Stimulated activated CD8-positive, alpha-beta memory T cell treated with anti-CD3 and anti-CD28 coated beads, Interleukin-4, amount 100 ng/mL, for 4 hours (primary cell): ENCODE measurements at regions not wholly inside any gene's neighbourhood (a gene's known extent, or its start where the extent isn't known, plus 50 kb on each side); places are given as distances from the start of the nearest gene placed in this dataset.
"Not testable (repeated sequence)": the region's sequence is repeated elsewhere in the genome, so short reads cannot be mapped to it uniquely, and the experiment has no call there.

Experiments
- DNase-seq, 2 donors: peaks; one replicate each; pipeline ENCODE4 v3.0.0-alpha.2; 2020; ENCODE audit warnings: low read depth in 2 of 2, low spot score in 1 of 2

DNA sequence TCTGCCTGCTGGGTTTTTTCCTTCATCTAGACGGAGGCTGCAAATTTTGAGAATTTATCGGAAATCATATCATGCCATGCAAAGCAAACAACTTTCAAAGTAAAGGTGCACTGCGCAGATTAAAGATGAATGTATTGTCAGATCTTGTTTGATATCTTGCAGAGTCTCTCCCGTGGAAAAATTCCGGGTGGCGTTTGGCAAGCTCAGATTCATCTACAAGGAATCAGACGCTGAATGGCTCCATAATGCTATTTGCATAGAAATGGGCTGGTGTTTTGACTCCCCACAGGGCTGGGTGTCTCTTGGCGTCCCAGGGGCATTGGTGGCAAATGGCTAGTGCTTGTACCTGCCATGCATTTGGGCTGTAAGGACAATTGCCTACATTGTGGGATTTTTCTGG lies 274.0 kb downstream of the VRK1 start:
- no peak for DNase-seq

DNA sequence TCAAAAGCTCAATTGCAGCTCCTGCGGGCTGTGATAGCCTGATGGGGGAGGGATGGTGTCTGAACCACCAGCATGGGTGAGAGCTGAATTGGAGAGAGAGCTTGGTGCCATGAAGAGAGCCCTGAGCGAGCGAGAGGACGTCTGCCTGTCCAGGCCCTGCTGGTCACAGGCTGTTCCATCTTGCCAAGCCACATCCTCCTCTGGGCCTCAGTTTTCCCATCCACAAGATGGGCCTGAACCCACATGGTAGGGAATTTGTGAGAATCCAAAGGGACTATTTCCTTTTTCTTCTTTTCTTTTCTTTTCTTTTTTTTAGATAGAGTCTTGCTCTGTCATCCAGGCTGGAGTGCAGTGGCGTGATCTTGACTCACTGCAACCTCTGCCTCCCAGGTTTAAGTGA lies 276.4 kb downstream of the VRK1 start:
- DNase-seq = no peak

DNA sequence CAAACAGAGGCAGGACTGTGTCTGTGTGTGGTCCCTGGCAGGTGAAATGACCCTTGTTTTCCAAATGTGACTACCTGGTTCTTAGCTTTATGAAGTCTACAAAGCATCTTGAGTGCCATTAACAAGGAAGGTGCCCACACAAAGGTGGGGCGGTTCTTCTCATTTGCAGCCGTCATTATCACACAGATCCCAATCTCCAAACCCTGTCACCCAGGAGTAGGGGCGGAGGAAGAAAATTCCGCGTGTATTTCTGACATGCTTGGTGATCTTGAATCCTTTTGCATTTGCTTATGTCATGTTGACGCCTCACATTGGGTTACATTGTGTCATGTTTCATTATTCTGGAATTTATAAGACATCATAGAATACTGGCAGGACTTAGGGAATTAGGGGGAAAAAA lies 277.3 kb downstream of the VRK1 start:
- DNase-seq = no peak

DNA sequence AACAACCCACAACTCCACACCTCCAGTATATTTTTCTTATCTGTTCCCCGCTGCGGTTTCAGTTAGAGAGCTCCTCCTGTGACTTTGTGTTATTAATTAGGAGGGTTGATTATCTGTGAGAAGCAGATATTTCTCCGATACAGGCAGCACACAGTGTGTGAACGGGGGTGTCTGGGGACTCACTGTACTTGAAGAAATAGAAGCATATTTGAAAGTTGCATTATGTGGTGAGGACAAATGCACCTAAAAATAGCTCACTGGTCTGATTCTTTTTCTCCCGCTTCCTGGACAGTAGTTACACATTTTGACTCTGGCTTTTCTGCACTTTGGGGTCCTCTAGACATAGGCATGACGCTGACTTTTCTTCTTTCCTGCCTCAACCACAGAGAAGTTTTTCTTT lies 277.7 kb downstream of the VRK1 start:
- no peak for DNase-seq

DNA sequence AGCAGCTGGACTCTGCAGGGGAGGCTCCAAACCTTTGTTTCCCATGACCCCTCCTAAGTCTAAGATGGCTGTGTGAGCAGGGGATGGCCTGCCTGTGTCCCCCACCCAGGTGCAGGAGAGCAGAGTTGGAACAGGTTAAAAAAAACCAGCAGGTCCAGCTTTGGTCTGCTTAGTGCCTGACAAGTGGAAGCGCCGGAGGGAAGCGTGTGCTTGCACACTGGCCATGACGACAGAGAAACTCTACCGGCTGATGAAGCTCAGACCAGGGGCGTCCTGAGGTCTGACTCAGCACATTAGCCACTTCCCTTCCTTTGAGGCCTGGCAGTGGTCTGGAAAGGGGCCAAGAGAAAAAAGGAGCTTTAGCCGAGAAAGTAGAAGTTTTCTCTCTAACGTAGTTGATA lies 280.1 kb downstream of the VRK1 start:
- DNase-seq = no peak

DNA sequence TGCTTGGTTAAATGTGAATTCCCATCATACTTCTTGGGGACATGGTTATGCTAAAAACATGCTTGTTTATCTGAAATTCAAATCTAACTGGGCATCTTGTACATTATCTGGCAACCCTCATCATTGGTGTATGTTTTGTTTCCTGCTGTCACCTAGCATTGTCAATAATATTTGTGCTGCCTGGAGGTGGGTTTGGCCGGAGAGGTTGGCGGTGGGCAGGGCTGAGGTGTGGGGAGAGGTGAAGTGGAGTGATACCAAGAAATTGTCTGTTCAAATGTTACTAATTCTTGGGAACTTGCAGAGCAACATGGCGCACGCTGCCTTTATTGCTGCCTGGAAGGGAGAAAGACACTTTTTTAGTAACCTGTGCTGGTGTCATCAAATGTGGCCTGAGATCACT lies 280.5 kb downstream of the VRK1 start:
- no peak for DNase-seq

DNA sequence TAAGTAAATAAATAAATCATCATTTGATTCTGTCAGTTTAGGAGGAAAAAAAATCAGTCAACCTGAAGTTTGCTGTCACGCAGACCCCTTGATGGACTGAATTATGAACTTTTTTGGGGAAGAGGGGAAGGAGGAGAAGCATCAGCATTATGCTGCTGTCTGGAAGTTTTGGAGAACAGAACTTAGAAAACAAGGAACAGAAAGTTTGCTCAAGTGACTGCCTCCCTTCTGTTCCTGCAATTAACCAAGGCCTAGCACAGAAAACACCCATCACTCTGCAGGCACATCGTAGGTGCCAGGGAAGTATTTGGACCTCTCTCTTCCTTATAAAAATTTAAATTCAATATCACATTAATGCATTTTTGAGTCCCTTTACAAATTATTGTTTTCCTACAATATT lies 283.8 kb downstream of the VRK1 start:
- no peak for DNase-seq

DNA sequence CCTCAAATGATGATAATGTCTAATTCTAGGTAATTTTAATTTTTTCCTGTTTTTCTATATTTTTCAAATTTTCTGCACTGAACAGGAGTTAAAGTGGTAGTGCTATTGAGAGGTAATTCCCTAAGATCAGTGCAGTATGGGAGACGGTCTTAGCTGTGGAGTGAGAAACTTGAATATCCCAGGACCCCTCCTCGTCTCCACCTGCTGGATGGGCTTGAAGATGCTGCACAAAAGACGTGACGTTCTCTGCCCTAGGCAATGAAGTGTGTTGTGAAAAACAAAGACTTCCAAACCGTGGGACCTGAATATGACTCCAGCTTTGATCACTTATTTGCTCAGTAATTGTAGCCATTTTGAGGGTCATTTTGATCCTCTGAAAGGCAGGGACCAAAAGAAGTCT lies 298.1 kb downstream of the VRK1 start:
- DNase-seq = no peak

DNA sequence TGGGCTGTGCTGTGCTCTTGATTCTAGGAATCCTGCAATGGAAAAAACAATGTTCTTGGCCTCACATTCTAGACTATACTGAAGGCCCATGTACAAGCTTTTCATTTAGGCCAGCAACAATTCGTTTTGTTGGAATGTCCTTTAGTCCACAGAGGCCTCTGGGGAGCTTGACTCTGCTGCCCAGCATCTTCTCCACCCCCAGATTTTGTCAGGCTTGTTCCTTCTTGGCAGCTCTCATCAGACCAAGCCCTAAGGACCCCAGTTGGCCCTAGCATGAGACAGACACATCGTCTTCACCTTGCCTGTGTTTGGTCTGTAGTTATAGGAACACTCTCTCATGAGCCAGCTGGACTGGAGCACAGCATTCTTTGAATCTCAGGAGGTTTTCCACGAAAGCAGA lies 300.1 kb downstream of the VRK1 start:
- no peak for DNase-seq

DNA sequence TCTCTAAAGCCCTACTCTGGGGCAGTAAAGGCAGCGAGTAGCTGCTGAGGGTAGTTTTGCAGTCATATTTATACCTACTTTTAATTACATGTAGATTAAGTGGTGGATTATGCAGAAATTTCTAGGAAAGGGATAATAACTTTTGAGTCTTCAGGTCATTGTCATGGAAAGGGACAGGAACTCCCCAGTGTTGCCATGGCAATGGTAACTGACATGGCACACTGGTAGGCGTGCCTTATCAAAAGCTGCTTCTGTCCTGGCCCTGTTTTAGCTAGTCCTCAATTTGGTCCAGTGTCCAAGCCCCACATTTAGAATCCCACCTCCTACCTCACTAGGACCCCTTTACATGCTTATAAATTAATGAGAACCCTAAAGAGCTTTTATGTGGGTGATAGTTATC lies 303.1 kb downstream of the VRK1 start:
- no peak for DNase-seq

DNA sequence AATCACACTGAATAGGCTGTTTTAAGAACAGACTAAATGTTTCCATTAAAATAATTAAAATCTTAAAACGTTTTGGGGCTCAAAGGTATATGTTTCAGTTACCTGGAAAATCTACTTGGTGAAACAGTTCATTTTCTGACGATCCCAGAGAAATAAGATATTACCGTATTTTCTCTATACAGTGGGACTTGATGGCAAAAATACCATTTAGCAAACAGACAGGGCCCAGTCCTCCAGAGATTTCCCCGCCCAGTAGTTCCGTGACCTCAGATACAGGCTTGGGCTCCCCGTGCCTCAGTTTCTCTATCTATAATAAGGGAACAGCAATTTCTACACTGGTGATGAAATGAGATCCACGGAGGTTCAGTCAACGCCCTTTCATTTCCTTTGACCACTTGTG lies 304.4 kb downstream of the VRK1 start:
- DNase-seq = no peak

DNA sequence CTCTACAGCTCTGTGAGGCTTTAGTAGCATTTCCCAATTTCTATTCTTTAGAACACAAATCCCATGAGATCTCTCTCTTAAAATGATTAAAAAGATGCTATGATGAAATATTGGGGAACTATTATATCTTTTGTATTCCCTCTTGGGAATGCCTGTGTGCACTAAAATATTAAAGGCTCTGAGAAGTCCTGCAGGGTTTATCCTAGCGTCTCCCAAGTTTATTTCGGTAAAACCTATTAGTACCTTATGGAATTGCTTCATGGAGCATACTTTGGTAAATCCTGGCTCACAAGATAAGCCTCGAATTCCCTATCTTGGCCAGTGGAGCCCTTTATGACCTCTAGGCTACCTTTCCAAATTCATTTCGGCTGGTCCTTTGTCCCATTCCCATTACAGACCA lies 306.8 kb downstream of the VRK1 start:
- DNase-seq = no peak

DNA sequence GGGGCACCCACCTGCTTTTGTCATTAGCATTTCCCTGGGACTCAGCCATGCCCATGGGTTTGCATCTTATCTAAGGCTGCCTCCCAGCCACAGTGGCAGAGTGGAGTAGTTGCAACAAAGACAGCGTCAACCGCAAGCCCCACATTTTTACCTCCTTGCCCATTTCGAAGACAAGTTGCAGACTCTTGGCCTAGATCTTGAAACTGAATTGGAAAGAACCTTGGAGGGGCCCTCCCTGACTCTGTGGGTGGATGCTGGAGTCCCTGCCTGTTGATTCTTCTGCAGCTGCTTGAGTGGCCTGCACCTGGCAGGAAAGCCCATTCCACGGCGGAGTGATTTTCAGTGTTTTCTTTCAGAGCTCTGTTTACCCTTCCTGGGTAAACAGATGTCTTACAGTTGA lies 309.0 kb downstream of the VRK1 start:
- DNase-seq = no peak

DNA sequence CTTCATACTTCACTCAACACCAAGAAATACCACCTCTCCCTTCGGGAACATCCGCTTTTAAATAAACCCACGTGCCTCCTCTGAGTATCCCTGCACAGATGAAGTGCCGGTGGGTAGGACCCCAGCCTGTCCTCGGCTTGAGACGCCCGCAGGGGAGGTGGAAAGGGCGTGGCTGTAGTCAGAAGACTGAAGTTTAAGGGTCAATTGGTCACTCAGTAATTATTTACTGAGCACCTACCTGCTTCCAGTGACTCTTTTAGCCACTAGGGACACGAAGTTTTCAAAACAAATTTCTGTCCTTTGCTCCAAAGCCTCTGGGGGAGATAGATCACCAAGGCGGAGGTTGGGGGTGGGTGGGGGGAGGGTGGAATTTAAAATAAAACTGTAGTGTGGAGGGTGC lies 309.4 kb downstream of the VRK1 start:
- no peak for DNase-seq

DNA sequence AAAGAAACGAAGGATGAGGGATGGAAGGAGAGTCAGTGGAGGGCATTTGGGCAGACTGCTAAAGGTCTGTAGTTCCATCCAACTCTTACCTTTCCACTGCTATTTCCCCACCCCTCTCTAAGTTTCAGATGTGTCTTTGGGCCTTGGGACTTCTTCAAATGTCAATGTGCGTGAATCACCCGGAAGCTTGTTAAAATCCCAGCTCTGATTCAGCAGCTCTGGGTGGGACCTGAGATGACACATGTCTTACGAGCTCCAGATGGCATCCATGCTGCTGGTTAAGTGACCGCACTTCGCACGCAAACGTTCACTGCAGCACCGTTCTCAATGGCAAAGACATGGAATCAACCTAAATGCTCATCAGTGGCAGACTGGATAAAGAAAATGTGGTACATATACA lies 309.9 kb downstream of the VRK1 start:
- DNase-seq = no peak

DNA sequence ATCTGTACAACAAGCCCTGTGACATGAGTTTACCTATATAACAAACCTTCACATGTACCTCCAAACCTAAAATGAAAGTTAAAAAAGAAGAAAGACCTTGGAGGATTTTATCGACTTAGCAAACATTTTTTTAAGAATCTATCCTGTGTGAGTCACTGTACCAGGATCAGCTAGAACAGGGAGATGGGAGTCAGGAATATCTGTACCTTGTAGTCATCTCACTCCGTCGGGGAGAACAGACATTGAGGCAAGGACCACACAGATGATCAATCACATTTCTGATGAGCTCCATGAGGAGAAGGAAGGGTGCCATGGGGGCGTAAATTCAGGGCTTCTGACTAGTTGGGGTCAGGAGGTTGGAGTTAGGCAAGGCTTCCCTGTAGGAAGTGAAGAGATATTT lies 310.6 kb downstream of the VRK1 start:
- no peak for DNase-seq

DNA sequence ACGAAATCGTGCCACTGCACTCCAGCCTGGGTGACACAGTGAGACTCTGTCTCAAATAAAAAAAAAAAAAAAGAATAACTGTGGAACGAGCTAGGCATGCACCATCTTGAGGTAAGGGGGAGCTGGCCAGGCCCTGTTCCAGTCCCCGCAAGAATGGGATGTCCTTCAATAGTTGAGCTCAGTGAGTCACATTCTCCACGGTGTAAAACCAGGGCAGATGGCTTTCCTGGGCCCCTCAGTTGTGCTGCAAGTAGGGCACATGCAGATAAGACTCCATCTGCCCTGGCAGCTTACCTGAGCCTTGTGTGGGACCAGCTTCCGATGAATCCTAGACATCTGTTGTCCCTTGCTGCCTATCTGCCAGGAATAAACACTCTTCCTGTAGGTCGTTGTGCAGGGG lies 312.1 kb downstream of the VRK1 start:
- DNase-seq = no peak

DNA sequence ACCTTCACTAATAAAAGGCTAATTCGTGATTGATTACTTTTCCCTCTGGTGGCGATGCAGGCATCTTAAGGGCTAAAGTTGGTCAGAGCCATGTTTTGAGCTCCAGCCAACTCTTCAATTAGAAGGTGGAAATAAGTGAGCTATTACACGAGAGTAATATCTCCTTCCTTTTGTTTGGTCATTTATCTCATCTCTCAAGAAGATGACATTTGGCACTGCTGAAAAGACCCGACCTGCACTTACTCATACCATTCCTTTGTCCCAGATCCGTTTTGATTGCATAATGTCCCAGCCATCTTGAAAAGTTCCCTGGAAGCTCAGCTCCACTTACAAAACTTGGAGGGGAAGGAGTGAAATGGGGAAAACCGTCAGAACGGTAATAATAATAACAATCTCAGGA lies 316.2 kb downstream of the VRK1 start:
- no peak for DNase-seq

DNA sequence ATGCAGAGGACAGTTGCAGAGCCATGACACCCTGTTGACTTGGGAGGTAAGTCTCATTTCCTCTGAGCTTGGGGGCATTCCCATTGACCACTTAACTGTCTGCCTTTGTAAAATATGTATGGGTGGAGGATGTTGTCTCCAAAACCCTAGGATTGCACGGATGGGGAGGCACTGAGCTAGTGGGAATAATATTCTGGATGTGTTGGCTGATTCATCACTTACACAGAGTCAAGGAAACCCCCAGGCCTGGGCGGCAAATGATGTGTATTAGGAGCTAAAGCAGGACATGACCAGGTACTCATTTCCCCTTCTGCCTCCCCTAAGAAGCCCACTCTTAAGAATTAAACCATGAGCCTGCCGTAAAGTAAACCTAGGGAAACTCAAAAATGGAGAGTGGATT lies 319.4 kb downstream of the VRK1 start:
- DNase-seq = no peak

DNA sequence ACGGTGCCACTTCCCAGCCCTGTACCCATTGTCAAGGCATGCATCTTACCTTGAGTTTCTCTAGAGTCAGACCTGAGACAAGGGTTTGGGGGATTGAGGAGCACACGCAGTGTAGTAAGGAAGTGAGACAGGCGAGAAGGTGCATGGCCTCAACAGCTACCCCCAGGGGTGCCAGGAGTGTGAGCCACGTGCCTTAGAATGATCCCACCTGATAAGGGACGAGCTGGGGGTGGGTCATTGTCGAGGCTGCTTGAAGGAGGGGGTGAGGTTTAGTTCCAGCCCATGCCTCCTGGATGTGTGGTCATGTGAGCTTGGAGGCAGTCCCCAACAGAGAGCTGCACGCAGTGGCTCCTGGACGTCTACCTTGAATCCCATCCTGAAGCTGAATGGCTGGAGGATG lies 320.5 kb downstream of the VRK1 start:
- no peak for DNase-seq

DNA sequence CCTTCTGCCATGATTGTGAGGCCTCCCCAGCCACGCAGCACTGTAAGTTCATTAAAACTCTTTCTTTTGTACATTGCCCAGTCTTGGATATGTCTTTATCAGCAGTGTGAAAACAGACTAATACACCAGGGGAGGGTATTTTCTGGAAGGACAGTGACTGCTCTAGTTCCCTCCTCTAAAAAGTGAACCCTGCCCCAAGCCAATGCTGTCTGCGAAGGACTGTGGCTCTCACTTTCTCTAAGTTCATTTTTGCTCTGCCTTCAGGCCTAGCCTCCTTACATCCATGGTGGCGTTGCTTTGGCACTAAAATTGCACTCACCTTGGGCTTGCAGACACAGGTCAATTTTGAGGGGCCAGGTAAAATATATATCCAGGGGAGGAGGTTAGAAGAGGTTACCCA lies 323.0 kb downstream of the VRK1 start:
- no peak for DNase-seq

DNA sequence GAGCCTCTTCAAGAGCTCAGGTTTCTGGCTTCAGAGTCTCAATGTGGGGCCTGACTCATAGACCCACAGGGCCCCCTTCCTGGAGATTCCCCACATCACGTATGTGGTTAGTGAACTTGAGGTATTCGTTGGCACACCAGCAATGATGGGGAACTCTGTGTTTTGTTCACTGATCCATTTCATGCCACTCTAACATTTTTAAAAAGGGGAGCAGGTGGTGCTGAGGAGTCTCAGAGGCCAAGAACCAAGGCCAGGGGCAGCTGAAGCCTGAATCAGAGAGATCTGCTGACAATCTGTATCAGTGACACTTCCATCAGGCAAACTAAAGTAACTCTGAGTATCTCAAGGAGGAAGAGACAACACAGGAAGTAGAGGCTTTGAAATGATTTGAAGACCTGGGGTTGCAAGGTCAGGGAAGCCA lies 323.4 kb downstream of the VRK1 start:
- DNase-seq = peak; percentile 16 to 29

DNA sequence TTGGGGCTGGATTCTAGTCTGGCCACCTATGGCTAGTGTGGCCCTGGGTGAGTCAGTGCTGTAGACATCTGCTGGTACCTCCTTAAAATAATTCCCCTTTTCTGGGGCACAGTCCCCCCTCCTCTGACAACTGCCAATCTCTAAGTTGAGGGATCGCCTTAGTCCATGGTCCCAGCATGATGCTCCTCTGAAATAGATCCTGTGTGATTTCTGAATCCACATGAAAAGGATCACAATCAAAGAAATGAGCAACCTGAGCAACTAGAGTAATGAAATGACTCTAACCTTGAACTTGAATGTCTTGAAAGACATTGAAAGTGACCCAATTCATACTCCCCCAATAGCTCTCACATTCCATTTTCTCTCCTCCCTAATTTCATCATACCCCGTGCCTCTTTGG lies 332.5 kb downstream of the VRK1 start:
- no peak for DNase-seq

DNA sequence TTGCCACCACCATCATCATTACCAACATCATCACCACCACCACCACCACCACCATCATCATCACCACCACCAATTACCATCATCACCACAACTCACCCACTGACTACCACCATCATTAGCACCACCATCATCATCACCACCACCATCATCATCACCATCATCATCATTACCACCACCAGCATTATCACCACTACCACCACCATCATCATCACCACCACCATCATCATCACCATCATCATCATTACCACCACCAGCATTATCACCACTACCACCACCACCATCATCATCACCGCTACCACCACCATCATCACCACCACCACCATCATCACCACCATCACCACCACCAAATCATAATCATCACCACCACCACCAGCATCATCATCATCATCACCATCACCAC lies 338.7 kb downstream of the VRK1 start:
- not testable (repeated sequence) for DNase-seq
